ENCODE measurements at regions not wholly inside any gene's neighbourhood (a gene's known extent, or its start where the extent isn't known, plus 50 kb on each side); places are given as distances from the start of the nearest gene placed in this dataset.

DNA sequence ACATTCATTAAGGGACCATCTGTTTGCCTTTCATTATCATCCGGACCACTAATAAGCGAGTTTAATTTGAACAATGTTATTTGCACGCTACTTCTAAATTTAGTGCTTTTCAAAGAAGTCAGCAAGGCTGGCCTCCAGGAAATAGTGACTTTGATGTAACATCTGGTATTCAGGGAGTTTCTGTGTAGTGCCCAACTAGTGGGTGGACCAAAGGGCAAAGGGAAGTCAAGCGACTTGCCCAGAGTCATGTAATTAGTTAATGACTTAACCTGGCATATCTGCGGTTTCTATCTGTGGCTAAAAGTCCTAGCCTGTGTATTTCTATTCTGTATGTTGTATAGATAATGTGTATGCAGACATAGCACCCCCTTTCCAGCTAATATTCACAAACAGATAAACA lies 56.3 kb upstream of the LCORL start:
- DNase-seq (ENCODE audit: low read depth): no peak

- no peak for DNase-seq (ENCODE audit: low read depth)
Measured at GRCh38 chr4:18075823-18076433, 54.4 kb upstream of the LCORL start.

- DNase-seq (ENCODE audit: low read depth): no peak
Measured at GRCh38 chr4:18071894-18072293, 50.3 kb upstream of the LCORL start.
